ENCODE measurements at regions not wholly inside any gene's neighbourhood (a gene's known extent, or its start where the extent isn't known, plus 50 kb on each side); places are given as distances from the start of the nearest gene placed in this dataset.

DNA sequence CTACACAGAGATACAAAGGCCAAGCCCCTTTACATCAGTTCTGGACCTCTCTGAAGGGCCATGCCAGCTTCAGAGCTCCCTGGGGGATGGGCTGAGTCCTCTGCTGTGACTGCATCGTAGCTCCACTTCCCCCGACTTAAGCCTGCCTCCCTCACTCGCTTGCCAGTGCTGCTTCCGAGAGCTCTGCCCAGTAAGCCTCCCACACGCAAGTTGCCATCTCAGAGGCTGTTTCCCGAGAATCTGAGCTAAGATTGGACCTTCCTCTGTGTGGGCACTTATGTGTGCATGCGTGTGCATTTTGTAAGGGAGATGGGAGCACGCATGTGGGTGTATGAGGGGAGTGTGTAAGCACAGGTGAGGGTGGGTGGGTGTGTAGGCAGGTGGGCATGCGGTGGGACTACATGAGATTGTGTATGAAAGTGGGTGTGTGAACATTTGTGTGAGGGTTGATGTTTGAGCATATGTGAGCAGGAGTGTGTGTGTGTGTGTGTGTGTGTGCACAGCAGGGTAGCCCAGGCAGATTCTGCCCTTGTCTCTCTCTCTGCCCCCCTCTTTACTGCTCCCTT lies 163.0 kb upstream of the SYT13 start:
- TF ChIP-seq, protein P1, sequence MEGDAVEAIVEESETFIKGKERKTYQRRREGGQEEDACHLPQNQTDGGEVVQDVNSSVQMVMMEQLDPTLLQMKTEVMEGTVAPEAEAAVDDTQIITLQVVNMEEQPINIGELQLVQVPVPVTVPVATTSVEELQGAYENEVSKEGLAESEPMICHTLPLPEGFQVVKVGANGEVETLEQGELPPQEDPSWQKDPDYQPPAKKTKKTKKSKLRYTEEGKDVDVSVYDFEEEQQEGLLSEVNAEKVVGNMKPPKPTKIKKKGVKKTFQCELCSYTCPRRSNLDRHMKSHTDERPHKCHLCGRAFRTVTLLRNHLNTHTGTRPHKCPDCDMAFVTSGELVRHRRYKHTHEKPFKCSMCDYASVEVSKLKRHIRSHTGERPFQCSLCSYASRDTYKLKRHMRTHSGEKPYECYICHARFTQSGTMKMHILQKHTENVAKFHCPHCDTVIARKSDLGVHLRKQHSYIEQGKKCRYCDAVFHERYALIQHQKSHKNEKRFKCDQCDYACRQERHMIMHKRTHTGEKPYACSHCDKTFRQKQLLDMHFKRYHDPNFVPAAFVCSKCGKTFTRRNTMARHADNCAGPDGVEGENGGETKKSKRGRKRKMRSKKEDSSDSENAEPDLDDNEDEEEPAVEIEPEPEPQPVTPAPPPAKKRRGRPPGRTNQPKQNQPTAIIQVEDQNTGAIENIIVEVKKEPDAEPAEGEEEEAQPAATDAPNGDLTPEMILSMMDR (IDR thresholded peaks at IDR 0.05; ENCODE audit: extremely low read depth in 1 of 2, insufficient read depth in 1 of 2, low read depth in 1 of 2, low read length in 2 of 2): no peak
- no peak for TF ChIP-seq POLR2A (IDR thresholded peaks at IDR 0.05; ENCODE audit: low read depth, low read length)
- no peak for TF ChIP-seq EZH2 (IDR thresholded peaks at IDR 0.05; ENCODE audit: borderline replicate concordance, low read depth, low read length, severe bottlenecking)
- TF ChIP-seq, protein P2, sequence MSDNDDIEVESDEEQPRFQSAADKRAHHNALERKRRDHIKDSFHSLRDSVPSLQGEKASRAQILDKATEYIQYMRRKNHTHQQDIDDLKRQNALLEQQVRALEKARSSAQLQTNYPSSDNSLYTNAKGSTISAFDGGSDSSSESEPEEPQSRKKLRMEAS (IDR thresholded peaks at IDR 0.05; ENCODE audit: insufficient read depth, insufficient read length): no peak
- TF ChIP-seq FOS (IDR thresholded peaks at IDR 0.05; ENCODE audit: borderline replicate concordance, insufficient read depth, low read length): no peak
- no peak for TF ChIP-seq POLR2AphosphoS5 (IDR thresholded peaks at IDR 0.05; ENCODE audit: insufficient read depth, low read depth, low read length)
- no peak for TF ChIP-seq JUN (IDR thresholded peaks at IDR 0.05; ENCODE audit: borderline replicate concordance, insufficient read depth, insufficient read length, low read depth)
- TF ChIP-seq MYC (IDR thresholded peaks at IDR 0.05; ENCODE audit: low read depth, low read length): no peak

All from endothelial cell of umbilical vein (primary cell).